ENCODE measurements at regions not wholly inside any gene's neighbourhood (a gene's known extent, or its start where the extent isn't known, plus 50 kb on each side); places are given as distances from the start of the nearest gene placed in this dataset.
"Not testable (repeated sequence)": the region's sequence is repeated elsewhere in the genome, so short reads cannot be mapped to it uniquely, and the experiment has no call there.

GRCh38 chr16:56013962-56014552 lies 138.9 kb upstream of the CES5A start:
- peak; percentile 76 for DNase-seq (ENCODE audit: low spot score)

GRCh38 chr16:56012482-56012811 lies 137.3 kb upstream of the CES5A start:
- no peak for DNase-seq (ENCODE audit: low spot score)

- no peak for DNase-seq (ENCODE audit: low spot score)
Observed at GRCh38 chr16:56011808-56012481, 136.8 kb upstream of the CES5A start.

GRCh38 chr16:56005958-56006357 lies 130.8 kb upstream of the CES5A start:
- DNase-seq (ENCODE audit: low spot score) = no peak

GRCh38 chr16:55999683-56000082 lies 124.5 kb upstream of the CES5A start:
- DNase-seq (ENCODE audit: low spot score) = no peak

GRCh38 chr16:55993088-55993487 lies 117.9 kb upstream of the CES5A start:
- DNase-seq (ENCODE audit: low spot score) = no peak

- no peak for DNase-seq (ENCODE audit: low spot score)
Observed at GRCh38 chr16:55992551-55992950, 117.4 kb upstream of the CES5A start.

GRCh38 chr16:55991843-55992242 lies 116.7 kb upstream of the CES5A start:
- no peak for DNase-seq (ENCODE audit: low spot score)

- DNase-seq (ENCODE audit: low spot score) = no peak
Observed at GRCh38 chr16:55989569-55989907, 114.4 kb upstream of the CES5A start.

- not testable (repeated sequence) for DNase-seq (ENCODE audit: low spot score)
Observed at GRCh38 chr16:55988850-55989568, 113.8 kb upstream of the CES5A start.

- DNase-seq (ENCODE audit: low spot score) = no peak
Observed at GRCh38 chr16:55988013-55988412, 112.8 kb upstream of the CES5A start.

GRCh38 chr16:55982597-55982996 lies 107.4 kb upstream of the CES5A start:
- no peak for DNase-seq (ENCODE audit: low spot score)

- no peak for DNase-seq (ENCODE audit: low spot score)
Observed at GRCh38 chr16:55981557-55981956, 106.4 kb upstream of the CES5A start.

GRCh38 chr16:55976815-55977214 lies 101.6 kb upstream of the CES5A start:
- no peak for DNase-seq (ENCODE audit: low spot score)

- no peak for DNase-seq (ENCODE audit: low spot score)
Observed at GRCh38 chr16:55971447-55971846, 96.3 kb upstream of the CES5A start.

- no peak for DNase-seq (ENCODE audit: low spot score)
Observed at GRCh38 chr16:55968221-55968620, 93.0 kb upstream of the CES5A start.

GRCh38 chr16:55964923-55965475 lies 89.8 kb upstream of the CES5A start:
- DNase-seq (ENCODE audit: low spot score) = no peak

GRCh38 chr16:55955845-55956244 lies 80.7 kb upstream of the CES5A start:
- DNase-seq (ENCODE audit: low spot score) = no peak

- DNase-seq (ENCODE audit: low spot score) = no peak
Observed at GRCh38 chr16:55955424-55955823, 80.3 kb upstream of the CES5A start.

GRCh38 chr16:55954906-55955305 lies 79.7 kb upstream of the CES5A start:
- DNase-seq (ENCODE audit: low spot score) = no peak

GRCh38 chr16:55949518-55949917 lies 74.3 kb upstream of the CES5A start:
- no peak for DNase-seq (ENCODE audit: low spot score)

GRCh38 chr16:55948230-55948629 lies 73.1 kb upstream of the CES5A start:
- no peak for DNase-seq (ENCODE audit: low spot score)

GRCh38 chr16:55947366-55947765 lies 72.2 kb upstream of the CES5A start:
- DNase-seq (ENCODE audit: low spot score) = no peak
